ENCODE measurements at regions not wholly inside any gene's neighbourhood (a gene's known extent, or its start where the extent isn't known, plus 50 kb on each side); places are given as distances from the start of the nearest gene placed in this dataset.

DNA sequence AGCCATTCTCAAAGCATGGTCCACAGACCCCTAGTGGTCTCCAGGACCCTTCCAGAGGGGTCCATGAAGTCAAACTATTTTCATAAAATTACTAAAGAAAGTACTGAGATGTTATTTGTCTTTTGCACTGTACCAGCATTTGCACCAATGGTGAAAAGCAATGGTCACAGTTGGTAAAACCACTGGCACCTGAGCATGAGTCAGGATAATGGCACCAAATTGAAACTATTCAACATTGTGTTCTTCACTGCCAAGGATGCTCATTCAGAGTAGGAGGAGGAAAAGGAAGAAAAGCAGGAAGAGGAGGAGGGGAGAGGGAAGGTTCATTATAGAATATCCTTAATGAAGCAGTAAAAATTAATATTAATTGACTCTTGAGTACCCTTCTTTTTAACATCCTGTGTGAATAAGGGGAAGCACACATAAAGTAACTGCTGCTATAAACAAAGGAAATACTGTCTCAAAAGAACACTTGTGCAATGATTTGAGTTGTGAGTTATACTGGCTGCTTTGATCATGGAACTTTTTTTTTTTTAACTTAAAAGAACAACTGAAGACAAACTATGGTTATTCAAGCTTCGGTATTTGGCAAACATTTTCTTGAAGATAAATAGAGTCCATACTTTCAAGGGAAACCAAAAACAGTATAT is 60.2 kb downstream of the MPP7 start:
- H3K36me3 ChIP-seq (ENCODE audit: control insufficient read depth, insufficient read depth, low read length), result no peaks in the 10 kb centered on the region
- TF ChIP-seq, protein P1, sequence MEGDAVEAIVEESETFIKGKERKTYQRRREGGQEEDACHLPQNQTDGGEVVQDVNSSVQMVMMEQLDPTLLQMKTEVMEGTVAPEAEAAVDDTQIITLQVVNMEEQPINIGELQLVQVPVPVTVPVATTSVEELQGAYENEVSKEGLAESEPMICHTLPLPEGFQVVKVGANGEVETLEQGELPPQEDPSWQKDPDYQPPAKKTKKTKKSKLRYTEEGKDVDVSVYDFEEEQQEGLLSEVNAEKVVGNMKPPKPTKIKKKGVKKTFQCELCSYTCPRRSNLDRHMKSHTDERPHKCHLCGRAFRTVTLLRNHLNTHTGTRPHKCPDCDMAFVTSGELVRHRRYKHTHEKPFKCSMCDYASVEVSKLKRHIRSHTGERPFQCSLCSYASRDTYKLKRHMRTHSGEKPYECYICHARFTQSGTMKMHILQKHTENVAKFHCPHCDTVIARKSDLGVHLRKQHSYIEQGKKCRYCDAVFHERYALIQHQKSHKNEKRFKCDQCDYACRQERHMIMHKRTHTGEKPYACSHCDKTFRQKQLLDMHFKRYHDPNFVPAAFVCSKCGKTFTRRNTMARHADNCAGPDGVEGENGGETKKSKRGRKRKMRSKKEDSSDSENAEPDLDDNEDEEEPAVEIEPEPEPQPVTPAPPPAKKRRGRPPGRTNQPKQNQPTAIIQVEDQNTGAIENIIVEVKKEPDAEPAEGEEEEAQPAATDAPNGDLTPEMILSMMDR (IDR thresholded peaks at IDR 0.05; ENCODE audit: insufficient read depth, low read length, severe bottlenecking), result no peak
- no peak overlapping the region for H3K4me3 ChIP-seq (ENCODE audit: low read depth, low read length)
- FAIRE-seq (no peak), DNase-seq (ENCODE audit: low read depth) (no peak)
- H3K27me3 ChIP-seq (ENCODE audit: control insufficient read depth, insufficient read depth, low read length), result no peaks in the 10 kb centered on the region

GRCh38 chr10:28241741-28242399 is 61.0 kb downstream of the MPP7 start:
- no peak overlapping the region for H3K4me3 ChIP-seq (ENCODE audit: low read depth, low read length)
- peak; percentile 55 for DNase-seq (ENCODE audit: low read depth)
- no peak for FAIRE-seq
- no peaks in the 10 kb centered on the region for H3K36me3 ChIP-seq (ENCODE audit: control insufficient read depth, insufficient read depth, low read length)
- TF ChIP-seq, protein P1 (IDR thresholded peaks at IDR 0.05; ENCODE audit: insufficient read depth, low read length, severe bottlenecking), result peak; percentile 65
- no peaks in the 10 kb centered on the region for H3K27me3 ChIP-seq (ENCODE audit: control insufficient read depth, insufficient read depth, low read length)

- Histone ChIP-seq H3K27me3 (ENCODE audit: control insufficient read depth, insufficient read depth, low read length) (no peaks in the 10 kb centered on the region), H3K4me3 (ENCODE audit: low read depth, low read length) (no peak overlapping the region), H3K36me3 (ENCODE audit: control insufficient read depth, insufficient read depth, low read length) (peaks cover 1% of the 10 kb centered on the region)
- FAIRE-seq, result no peak
- TF ChIP-seq, protein P1 (IDR thresholded peaks at IDR 0.05; ENCODE audit: insufficient read depth, low read length, severe bottlenecking), result no peak
- no peak for DNase-seq (ENCODE audit: low read depth)
Measured at GRCh38 chr10:28240400-28240799, 62.5 kb downstream of the MPP7 start.

DNA sequence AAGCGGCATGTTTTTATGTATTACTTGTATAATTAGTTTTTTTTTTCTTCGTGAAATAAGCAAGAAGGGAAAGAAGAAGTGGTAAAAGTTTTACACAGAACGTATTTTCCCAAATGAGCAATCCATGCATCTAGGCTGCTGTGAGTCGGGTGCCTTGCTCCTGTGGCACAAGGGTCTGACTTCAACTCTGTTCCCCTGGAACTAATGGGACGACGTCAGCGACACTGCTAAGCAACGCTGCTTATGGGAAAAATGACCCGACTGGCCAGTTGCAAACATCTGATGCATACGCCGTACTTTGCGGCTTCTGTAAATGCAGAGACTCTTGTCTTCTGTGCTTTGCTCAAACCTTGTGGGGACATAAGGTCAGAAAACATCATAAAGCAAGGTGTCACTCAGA is 66.3 kb downstream of the MPP7 start:
- TF ChIP-seq, protein P1 (IDR thresholded peaks at IDR 0.05; ENCODE audit: insufficient read depth, low read length, severe bottlenecking), result no peak
- Histone ChIP-seq H3K27me3 (ENCODE audit: control insufficient read depth, insufficient read depth, low read length) (no peaks in the 10 kb centered on the region), H3K36me3 (ENCODE audit: control insufficient read depth, insufficient read depth, low read length) (peaks cover 1% of the 10 kb centered on the region), H3K4me3 (ENCODE audit: low read depth, low read length) (no peak overlapping the region)
- FAIRE-seq (no peak), DNase-seq (ENCODE audit: low read depth) (no peak)

- no peak for FAIRE-seq
- no peak for DNase-seq (ENCODE audit: low read depth)
- no peaks in the 10 kb centered on the region for H3K36me3 ChIP-seq (ENCODE audit: control insufficient read depth, insufficient read depth, low read length)
- no peaks in the 10 kb centered on the region for H3K27me3 ChIP-seq (ENCODE audit: control insufficient read depth, insufficient read depth, low read length)
- TF ChIP-seq, protein P1 (IDR thresholded peaks at IDR 0.05; ENCODE audit: insufficient read depth, low read length, severe bottlenecking), result no peak
- no peak overlapping the region for H3K4me3 ChIP-seq (ENCODE audit: low read depth, low read length)
Measured at GRCh38 chr10:28220811-28221210, 82.1 kb downstream of the MPP7 start.

All from bronchial epithelial cell (primary cell).